ENCODE measurements at regions not wholly inside any gene's neighbourhood (a gene's known extent, or its start where the extent isn't known, plus 50 kb on each side); places are given as distances from the start of the nearest gene placed in this dataset.

DNA sequence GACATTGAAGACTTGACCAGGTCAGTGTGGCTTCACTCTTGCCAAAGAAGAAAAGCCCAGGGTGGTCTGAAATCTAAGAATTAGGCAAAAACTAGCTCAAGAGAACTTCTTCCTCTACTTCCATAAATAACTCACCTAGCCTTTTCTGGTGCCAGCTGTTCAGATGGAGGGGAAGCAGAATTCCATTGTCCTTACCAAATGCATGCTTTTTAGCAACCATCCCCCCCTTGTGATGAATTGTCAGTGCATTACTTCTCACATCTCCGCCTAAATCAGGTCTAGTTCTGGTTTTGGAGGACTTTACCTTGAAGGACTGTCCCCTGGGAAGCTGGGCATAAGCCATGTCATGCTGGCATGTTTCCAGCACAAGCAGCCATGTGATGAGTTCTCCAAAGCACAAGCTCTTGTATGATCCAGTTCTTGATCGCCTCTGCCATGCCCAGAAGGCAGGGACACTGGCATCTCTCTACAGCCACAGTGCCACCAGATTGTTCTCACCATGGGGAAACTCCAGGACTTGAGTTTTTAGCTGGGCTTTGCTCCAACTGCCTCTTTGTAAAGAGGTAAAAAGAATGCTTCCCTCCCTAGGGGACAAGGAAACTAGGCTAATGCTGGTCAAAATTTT, 96.4 kb upstream of the IL12A start:
- TF ChIP-seq, protein P1, sequence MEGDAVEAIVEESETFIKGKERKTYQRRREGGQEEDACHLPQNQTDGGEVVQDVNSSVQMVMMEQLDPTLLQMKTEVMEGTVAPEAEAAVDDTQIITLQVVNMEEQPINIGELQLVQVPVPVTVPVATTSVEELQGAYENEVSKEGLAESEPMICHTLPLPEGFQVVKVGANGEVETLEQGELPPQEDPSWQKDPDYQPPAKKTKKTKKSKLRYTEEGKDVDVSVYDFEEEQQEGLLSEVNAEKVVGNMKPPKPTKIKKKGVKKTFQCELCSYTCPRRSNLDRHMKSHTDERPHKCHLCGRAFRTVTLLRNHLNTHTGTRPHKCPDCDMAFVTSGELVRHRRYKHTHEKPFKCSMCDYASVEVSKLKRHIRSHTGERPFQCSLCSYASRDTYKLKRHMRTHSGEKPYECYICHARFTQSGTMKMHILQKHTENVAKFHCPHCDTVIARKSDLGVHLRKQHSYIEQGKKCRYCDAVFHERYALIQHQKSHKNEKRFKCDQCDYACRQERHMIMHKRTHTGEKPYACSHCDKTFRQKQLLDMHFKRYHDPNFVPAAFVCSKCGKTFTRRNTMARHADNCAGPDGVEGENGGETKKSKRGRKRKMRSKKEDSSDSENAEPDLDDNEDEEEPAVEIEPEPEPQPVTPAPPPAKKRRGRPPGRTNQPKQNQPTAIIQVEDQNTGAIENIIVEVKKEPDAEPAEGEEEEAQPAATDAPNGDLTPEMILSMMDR (IDR thresholded peaks at IDR 0.05; ENCODE audit: control insufficient read depth, insufficient read depth, low read depth, low read length, missing control alignments) = no peak
- no peak overlapping the region for H3K4me3 ChIP-seq (ENCODE audit: control insufficient read depth, low read depth, low read length)
- DNase-seq (ENCODE audit: low read depth) = no peak

DNA sequence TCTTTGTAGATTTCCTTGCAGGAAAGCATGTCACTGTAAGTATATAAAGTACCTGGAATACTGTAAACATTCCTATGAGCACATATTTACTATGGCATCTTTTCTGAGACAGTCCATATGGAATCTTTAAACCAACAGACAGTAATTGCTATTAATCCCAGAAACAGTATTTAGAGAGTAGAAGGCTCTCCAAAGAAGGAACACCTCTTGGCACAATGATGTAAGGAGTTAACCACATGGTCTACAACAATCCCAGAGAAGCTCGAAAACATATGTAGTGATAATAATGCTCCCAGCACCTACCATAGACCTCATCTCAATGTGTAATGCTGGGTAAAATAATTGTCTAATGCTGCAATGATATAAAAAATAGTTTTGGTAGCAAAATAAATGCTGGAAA, 95.8 kb upstream of the IL12A start:
- TF ChIP-seq, protein P1 (IDR thresholded peaks at IDR 0.05; ENCODE audit: control insufficient read depth, insufficient read depth, low read depth, low read length, missing control alignments) = no peak
- DNase-seq (ENCODE audit: low read depth) = no peak
- no peak overlapping the region for H3K4me3 ChIP-seq (ENCODE audit: control insufficient read depth, low read depth, low read length)

DNA sequence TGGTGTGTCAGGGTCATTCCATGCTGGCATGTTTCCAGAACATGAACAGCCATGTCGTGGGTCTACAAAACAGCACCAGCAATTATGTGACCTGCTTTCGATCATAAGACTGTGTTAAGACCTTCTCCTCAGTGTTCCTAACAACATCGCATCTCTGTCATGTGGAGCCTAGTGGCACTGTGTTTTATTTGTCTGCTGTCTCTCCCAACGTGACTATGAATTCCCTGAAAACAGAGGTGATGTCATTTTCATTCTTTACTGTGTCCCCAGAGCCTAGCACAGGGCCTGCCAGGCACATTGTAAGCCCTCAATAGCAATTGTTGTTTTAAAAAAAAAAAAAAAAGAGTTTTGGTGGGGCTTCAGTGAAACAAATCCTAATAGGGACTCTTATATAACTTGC, 94.2 kb upstream of the IL12A start:
- no peak for DNase-seq (ENCODE audit: low read depth)
- H3K4me3 ChIP-seq (ENCODE audit: control insufficient read depth, low read depth, low read length) = no peak overlapping the region
- TF ChIP-seq, protein P1 (IDR thresholded peaks at IDR 0.05; ENCODE audit: control insufficient read depth, insufficient read depth, low read depth, low read length, missing control alignments) = no peak

DNA sequence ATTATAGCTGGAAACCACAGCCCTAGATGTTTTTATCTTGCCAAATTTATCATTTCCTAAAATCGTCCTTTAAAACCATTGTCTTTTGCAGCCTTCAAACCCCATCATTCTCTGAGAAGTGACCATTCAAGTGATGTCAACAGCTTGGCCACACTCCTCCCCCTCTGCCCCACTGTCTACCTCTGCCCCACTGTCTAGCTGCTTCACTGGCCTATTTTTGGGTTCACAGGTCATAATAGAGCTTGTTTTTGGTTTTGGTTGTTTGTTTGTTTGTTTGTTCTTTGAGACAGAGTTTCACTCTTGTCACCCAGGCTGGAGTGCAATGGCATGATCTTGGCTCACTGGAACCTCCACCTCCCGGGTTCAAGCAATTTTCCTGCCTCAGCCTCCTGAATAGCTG, 93.2 kb upstream of the IL12A start:
- TF ChIP-seq, protein P1 (IDR thresholded peaks at IDR 0.05; ENCODE audit: control insufficient read depth, insufficient read depth, low read depth, low read length, missing control alignments) = no peak
- H3K4me3 ChIP-seq (ENCODE audit: control insufficient read depth, low read depth, low read length) = no peak overlapping the region
- no peak for DNase-seq (ENCODE audit: low read depth)

DNA sequence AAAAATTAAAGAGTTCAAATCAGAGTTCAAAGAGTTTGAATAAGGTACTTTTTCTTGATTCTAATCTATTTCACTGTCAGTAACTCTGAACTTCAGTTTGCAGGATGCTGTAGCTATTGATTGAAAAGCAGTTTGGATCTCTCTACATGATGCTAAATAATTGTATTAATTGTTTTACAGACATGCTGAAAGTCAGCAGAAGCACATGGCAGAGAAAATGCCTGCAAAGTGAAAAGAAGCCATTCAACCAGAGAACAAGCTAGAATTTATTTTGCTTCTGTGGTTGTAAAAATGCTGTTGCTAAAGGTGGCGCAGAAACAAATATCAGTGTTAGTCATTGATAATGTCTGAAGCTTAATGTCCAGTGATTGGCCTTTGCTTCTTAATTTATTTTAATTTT, 92.1 kb upstream of the IL12A start:
- no peak overlapping the region for H3K4me3 ChIP-seq (ENCODE audit: control insufficient read depth, low read depth, low read length)
- TF ChIP-seq, protein P1 (IDR thresholded peaks at IDR 0.05; ENCODE audit: control insufficient read depth, insufficient read depth, low read depth, low read length, missing control alignments) = no peak
- no peak for DNase-seq (ENCODE audit: low read depth)

DNA sequence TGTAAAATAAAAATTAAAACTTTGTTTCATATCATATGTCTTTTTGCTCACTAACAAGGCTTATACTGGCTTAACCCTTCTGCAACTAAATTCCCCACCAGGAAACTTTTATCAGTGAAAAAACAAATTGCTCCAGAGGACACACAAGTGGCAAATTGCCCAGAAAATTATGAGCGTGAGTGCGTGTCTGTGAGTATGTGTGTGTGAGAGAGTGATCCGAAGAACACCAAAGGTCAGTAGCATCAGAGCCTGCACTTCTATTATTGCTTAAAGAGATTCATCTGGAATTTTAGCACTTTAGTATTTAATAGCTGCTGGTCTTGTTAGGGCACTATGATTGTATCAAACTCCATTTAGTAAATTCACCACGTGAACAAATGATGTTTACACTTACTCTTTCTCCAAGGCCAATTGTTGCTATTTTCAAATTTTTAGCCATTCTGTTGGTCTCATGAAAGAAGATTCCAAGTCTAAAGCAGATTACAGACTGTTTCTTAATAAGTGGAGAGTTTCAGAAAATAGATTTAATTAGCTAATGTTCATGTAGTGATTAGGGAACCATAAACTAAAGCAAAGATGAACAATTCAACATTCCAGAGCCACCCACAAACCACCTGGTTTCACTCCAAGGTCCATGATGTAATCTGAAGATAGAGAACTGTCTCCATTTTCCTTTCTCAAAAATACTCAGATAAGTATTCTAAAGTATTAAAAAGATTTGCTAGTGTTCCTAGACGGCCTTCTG, 91.1 kb upstream of the IL12A start:
- TF ChIP-seq, protein P1 (IDR thresholded peaks at IDR 0.05; ENCODE audit: control insufficient read depth, insufficient read depth, low read depth, low read length, missing control alignments) = no peak
- peak; percentile 57 for DNase-seq (ENCODE audit: low read depth)
- H3K4me3 ChIP-seq (ENCODE audit: control insufficient read depth, low read depth, low read length) = no peak overlapping the region
